ENCODE measurements at regions not wholly inside any gene's neighbourhood (a gene's known extent, or its start where the extent isn't known, plus 50 kb on each side); places are given as distances from the start of the nearest gene placed in this dataset.
"Not testable (repeated sequence)": the region's sequence is repeated elsewhere in the genome, so short reads cannot be mapped to it uniquely, and the experiment has no call there.

DNA sequence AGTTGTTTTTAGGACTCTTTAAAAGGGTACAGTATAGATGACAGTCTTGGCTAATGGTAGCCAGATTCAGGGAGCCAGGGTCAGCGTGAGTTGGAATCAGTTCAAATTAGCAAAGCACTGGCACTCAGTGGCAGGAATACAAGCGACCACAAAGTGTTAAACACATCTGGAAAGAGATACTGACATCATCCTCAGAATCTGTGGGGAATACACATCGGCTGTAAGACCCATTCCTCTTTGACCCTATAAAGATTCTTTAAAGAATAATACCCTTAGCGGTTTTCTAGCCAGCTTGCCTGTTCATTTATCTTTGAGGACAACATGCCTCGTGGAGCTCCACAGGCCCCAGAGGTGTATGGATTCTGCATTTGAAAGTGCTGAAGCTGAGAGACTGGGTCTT, 139.1 kb downstream of the RALA start:
- TF ChIP-seq, protein P1, sequence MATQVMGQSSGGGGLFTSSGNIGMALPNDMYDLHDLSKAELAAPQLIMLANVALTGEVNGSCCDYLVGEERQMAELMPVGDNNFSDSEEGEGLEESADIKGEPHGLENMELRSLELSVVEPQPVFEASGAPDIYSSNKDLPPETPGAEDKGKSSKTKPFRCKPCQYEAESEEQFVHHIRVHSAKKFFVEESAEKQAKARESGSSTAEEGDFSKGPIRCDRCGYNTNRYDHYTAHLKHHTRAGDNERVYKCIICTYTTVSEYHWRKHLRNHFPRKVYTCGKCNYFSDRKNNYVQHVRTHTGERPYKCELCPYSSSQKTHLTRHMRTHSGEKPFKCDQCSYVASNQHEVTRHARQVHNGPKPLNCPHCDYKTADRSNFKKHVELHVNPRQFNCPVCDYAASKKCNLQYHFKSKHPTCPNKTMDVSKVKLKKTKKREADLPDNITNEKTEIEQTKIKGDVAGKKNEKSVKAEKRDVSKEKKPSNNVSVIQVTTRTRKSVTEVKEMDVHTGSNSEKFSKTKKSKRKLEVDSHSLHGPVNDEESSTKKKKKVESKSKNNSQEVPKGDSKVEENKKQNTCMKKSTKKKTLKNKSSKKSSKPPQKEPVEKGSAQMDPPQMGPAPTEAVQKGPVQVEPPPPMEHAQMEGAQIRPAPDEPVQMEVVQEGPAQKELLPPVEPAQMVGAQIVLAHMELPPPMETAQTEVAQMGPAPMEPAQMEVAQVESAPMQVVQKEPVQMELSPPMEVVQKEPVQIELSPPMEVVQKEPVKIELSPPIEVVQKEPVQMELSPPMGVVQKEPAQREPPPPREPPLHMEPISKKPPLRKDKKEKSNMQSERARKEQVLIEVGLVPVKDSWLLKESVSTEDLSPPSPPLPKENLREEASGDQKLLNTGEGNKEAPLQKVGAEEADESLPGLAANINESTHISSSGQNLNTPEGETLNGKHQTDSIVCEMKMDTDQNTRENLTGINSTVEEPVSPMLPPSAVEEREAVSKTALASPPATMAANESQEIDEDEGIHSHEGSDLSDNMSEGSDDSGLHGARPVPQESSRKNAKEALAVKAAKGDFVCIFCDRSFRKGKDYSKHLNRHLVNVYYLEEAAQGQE (IDR thresholded peaks at IDR 0.05) = not testable (repeated sequence)
- TF ChIP-seq, protein P2, sequence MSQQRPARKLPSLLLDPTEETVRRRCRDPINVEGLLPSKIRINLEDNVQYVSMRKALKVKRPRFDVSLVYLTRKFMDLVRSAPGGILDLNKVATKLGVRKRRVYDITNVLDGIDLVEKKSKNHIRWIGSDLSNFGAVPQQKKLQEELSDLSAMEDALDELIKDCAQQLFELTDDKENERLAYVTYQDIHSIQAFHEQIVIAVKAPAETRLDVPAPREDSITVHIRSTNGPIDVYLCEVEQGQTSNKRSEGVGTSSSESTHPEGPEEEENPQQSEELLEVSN (IDR thresholded peaks at IDR 0.05; ENCODE audit: borderline replicate concordance, low read depth) = not testable (repeated sequence)
- TF ChIP-seq, protein P3, sequence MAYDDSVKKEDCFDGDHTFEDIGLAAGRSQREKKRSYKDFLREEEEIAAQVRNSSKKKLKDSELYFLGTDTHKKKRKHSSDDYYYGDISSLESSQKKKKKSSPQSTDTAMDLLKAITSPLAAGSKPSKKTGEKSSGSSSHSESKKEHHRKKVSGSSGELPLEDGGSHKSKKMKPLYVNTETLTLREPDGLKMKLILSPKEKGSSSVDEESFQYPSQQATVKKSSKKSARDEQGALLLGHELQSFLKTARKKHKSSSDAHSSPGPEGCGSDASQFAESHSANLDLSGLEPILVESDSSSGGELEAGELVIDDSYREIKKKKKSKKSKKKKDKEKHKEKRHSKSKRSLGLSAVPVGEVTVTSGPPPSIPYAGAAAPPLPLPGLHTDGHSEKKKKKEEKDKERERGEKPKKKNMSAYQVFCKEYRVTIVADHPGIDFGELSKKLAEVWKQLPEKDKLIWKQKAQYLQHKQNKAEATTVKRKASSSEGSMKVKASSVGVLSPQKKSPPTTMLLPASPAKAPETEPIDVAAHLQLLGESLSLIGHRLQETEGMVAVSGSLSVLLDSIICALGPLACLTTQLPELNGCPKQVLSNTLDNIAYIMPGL (CRISPR knock-in tag; IDR thresholded peaks at IDR 0.05; ENCODE audit: borderline replicate concordance) = not testable (repeated sequence)
- TF ChIP-seq SMC3 (IDR thresholded peaks at IDR 0.05); JUNB (IDR thresholded peaks at IDR 0.05); POLR2A (IDR thresholded peaks at IDR 0.05; ENCODE audit: low read length); RAD21 (conservative IDR thresholded peaks at IDR 0.05 in 1 of 2, IDR thresholded peaks at IDR 0.05 in 1 of 2); KDM5A (IDR thresholded peaks at IDR 0.05); EP300 (IDR thresholded peaks at IDR 0.05): not testable (repeated sequence)
- TF ChIP-seq, protein P4, sequence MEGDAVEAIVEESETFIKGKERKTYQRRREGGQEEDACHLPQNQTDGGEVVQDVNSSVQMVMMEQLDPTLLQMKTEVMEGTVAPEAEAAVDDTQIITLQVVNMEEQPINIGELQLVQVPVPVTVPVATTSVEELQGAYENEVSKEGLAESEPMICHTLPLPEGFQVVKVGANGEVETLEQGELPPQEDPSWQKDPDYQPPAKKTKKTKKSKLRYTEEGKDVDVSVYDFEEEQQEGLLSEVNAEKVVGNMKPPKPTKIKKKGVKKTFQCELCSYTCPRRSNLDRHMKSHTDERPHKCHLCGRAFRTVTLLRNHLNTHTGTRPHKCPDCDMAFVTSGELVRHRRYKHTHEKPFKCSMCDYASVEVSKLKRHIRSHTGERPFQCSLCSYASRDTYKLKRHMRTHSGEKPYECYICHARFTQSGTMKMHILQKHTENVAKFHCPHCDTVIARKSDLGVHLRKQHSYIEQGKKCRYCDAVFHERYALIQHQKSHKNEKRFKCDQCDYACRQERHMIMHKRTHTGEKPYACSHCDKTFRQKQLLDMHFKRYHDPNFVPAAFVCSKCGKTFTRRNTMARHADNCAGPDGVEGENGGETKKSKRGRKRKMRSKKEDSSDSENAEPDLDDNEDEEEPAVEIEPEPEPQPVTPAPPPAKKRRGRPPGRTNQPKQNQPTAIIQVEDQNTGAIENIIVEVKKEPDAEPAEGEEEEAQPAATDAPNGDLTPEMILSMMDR (IDR thresholded peaks at IDR 0.05) = not testable (repeated sequence)
